Choroid plexus epithelial cell (primary cell): ENCODE measurements at regions not wholly inside any gene's neighbourhood (a gene's known extent, or its start where the extent isn't known, plus 50 kb on each side); places are given as distances from the start of the nearest gene placed in this dataset.

Source experiments
- DNase-seq: peaks from one replicate; pipeline ENCODE4 v3.0.0-alpha.2; 2010; ENCODE audit warnings: low read depth
- H3K4me3 ChIP-seq: 2 replicates; pipeline ENCODE4 v1.5.1; 2011; ENCODE audit warnings: low read depth, mild to moderate bottlenecking, control low read depth, low read length, moderate library complexity
- TF ChIP-seq, protein P1 (sequence below): conservative IDR thresholded peaks from 2 replicates; pipeline ENCODE4 v1.5.1; 2011; ENCODE audit warnings: low read depth, mild to moderate bottlenecking, control low read depth, inconsistent platforms, low read length, moderate library complexity

DNA sequence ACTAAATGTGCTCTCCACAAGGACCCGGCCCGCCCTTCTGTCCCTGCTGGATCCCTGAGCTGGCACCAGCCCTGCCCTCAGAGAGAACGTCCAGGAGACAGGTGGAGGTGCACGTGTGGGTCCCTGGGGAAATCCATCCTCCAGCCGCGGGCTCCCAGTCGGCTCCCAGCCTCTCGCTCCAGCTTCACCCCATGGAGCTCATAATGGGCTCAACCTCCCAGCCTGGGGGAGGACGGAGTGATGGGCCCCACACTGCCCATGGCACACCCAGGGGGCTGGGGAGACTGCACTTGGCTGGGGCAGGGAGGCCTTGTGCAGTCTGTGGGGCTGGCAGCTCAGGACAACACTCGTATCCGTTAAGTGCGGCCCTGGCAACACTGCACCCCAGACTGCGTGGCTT, 250.5 kb downstream of the TMEM121 start:
- no peak for DNase-seq
- TF ChIP-seq, protein P1, sequence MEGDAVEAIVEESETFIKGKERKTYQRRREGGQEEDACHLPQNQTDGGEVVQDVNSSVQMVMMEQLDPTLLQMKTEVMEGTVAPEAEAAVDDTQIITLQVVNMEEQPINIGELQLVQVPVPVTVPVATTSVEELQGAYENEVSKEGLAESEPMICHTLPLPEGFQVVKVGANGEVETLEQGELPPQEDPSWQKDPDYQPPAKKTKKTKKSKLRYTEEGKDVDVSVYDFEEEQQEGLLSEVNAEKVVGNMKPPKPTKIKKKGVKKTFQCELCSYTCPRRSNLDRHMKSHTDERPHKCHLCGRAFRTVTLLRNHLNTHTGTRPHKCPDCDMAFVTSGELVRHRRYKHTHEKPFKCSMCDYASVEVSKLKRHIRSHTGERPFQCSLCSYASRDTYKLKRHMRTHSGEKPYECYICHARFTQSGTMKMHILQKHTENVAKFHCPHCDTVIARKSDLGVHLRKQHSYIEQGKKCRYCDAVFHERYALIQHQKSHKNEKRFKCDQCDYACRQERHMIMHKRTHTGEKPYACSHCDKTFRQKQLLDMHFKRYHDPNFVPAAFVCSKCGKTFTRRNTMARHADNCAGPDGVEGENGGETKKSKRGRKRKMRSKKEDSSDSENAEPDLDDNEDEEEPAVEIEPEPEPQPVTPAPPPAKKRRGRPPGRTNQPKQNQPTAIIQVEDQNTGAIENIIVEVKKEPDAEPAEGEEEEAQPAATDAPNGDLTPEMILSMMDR: no peak
- no peak overlapping the region for H3K4me3 ChIP-seq

DNA sequence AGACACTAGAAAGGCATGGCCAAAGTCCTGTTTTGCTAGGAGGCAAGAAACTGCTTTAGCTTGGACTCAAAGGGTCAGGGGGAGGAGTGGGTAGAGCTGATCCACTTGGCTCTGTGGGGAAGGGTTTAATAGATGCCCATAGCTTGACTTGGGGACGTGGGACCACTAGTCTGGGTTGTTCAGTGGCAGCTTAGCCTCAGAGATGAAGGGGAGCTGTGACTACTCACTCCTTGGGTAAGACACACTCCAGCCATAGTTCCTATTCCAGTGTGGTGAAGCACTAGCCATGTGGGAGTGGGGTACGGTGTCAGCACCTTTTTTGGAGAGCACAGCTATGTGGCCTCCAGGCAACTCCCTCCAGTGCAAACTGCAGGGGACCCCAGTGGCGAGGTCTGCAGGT, 257.3 kb downstream of the TMEM121 start:
- no peak overlapping the region for H3K4me3 ChIP-seq
- TF ChIP-seq, protein P1: no peak
- no peak for DNase-seq

DNA sequence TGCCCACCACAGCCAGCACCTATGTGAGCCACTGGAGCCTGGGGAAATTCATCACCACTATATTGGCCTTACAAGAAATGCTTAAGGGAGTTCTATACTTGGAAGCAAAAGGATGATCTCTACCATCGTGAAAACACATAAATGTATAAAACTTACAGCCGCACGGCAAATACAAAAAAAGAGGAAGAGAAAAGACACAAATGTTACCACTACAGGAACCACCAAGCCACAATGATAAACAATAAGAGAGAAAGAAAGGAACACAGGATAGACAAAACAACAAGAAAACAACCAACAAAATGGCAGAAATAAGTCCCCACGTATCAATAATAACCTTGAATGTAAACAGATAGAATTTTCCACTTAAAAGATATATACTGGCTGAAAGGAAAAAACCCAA, 267.5 kb downstream of the TMEM121 start:
- TF ChIP-seq, protein P1: no peak
- H3K4me3 ChIP-seq: no peak overlapping the region
- no peak for DNase-seq

DNA sequence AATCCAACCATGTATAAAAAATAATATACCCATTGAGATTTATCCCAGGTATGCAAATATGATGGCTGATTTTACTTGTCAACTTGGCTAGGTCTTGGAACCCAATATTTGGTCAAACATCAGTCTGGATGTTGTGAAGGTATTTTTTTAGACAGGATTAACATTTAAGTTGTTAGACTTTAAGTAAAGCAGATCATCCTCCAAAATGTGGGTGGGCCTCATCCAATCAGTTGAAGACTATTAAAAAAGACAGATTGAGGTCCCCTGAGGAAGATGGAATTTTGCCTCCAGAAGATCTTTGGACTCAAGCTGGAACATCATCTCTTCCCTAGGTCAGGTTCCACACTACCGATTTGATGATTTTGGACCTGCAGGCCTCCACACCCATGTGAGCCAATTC, 271.2 kb downstream of the TMEM121 start:
- no peak overlapping the region for H3K4me3 ChIP-seq
- TF ChIP-seq, protein P1: no peak
- no peak for DNase-seq

DNA sequence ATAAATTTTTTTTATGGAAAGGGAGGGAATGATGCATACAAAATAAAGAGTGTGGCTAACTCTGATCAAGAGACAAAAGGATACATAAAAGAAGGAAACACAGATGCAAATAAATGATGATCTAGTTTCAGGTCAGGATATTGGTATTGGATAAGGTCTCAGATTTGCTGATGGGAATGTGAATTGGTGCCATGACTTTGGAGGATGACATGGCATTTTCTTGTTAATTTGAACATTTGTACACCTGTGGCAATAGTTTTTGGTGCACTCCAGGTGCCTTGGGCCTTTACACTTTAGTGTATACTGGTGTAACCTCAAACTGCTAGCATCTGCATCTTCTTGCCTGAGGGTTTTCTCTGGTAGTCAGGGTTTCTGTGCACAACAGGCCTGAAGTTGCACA, 279.3 kb downstream of the TMEM121 start:
- H3K4me3 ChIP-seq: no peak overlapping the region
- DNase-seq: no peak
- TF ChIP-seq, protein P1: no peak

DNA sequence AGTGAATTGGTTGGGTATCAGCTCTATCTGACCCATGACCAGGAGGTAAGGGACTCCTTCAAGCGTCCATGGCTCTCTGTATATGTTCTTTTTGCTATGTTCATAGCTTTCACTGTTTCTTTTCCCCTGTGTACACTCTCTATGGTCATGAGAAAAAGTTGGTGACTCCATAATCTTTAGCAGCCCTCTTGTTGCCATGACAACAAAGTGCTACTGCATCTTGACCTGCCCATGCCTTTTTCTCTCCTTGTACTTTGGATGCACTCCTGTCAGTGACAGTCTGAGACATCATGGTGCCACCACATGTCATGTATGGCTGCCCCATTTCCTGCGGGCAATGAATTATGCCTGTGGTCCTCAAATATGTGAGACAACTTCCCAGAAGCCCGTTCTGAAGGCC, 280.2 kb downstream of the TMEM121 start:
- no peak for DNase-seq
- no peak overlapping the region for H3K4me3 ChIP-seq
- TF ChIP-seq, protein P1: no peak

DNA sequence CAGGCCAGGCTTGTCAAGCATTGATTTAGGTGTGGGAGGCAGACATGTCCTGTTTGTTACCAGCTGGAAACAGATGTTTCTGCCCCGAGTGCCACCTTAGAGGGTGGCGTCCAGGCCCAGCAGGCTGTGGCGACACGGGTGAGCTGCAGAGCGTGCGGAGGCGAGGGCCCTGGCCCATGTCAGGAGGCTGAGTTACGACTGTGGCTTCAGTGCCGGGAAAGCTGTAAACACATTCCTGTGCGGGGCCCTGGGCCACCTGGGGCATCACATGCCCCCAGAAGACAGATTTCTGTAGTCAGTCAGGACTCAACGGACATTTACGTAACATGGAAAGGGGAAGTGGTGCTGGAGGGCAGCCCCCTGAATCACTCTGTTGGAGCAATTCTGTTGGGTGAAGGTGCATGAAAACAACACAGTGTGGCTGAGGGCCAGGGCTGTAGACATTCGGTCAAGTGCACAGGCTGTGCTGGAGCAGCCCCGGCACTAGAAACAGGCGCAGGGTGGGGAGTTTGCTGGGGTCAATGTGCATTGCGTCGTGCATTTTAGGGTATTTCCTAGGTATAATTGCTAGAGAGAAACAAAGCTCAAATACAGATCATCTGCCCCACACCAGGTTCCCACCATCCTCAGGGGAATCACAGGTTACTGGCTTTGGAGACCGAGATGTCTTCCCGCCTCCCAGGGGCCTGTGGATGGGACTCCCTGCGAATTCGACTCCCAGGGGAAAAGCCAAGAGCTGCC, 291.8 kb downstream of the TMEM121 start:
- DNase-seq: no peak
- TF ChIP-seq, protein P1: no peak
- no peak overlapping the region for H3K4me3 ChIP-seq
